HG03354 (cell line): ENCODE measurements at regions not wholly inside any gene's neighbourhood (a gene's known extent, or its start where the extent isn't known, plus 50 kb on each side); places are given as distances from the start of the nearest gene placed in this dataset.
A peak's percentile ranks its signal among the peaks of the same experiment; 100 is the strongest.

Experiments
- ATAC-seq: cut with Tn5 transposase; IDR thresholded peaks from one replicate; pipeline ENCODE4 v1.9.1; 2021; ENCODE audit warnings: mild to moderate bottlenecking; ENCODE audit not compliant: unreplicated experiment, poor library complexity, severe bottlenecking

DNA sequence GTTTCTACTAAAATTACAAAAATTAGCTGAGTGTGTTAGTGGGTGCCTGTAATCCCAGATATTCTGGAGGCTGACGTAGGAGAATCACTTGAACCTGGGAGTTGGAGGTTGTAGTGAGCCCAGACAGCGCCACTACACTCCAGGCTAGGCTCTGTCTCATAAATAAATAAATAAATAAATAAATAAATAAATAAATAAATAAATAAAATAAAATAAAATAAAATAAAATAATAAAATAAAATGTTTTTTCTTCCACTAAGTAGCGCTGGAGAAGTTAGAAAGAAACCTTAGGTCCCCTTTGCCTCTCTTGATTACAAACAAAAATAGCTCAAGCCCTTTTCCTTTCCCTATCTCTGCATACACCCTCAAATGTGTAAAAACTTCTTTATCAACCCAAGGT, 525.9 kb downstream of the IPMK start:
- ATAC-seq = no peak

DNA sequence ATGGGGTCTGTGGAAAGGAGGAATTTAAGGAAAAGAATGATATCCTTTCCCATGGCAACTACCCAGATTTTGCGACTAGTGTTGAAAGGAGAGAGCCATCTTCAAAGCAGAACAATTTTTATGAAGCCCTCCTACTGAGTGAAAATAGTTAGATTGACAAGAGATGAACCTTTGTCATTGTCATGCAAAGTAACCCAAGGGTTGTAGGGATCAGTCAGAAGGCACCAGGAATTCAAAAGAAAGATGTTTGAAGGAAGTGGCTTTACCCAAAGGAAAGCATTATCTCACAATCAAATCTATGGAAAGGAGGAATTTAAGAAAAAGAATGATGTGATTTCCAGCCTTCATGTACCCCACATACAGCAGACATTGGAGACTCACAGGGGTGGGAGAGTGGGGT, 544.4 kb downstream of the IPMK start:
- ATAC-seq = no peak

DNA sequence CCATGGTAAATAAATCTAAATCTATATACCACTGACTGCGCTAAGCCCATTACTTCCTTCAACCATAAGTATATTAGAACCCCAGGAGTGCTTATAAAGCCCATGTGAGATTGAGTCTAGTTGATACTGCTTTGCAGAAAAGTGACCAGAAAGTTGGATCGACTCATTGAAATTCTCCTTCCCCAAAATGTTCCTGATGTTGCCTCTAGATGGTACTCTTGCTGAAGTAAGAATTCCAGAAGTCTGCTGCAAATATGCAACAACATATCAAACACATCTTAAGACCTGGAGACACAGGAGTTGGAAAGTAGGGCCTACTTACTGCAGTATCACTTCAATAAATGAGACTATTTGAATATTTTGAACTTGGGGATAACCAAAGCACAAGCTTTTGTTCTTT, 550.8 kb downstream of the IPMK start:
- ATAC-seq = no peak

DNA sequence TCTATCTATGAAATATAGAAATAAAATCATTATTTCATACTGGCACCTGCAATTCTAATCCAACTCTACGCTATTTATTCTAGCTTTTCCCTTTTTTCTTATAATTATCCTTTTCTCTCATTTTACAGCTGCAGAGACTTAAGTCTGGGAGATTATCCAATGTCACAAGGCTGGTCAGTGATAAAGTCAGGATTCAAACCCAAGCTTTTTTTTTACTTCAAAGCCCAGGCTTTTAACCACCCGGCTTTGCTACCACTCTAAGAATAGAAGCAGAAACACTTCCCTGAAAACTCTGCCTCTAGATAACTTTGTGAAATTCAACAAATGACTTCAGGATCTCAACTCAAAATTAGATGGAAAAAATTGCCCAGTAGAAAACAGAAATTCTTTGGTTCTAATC, 552.5 kb downstream of the IPMK start:
- ATAC-seq = no peak

DNA sequence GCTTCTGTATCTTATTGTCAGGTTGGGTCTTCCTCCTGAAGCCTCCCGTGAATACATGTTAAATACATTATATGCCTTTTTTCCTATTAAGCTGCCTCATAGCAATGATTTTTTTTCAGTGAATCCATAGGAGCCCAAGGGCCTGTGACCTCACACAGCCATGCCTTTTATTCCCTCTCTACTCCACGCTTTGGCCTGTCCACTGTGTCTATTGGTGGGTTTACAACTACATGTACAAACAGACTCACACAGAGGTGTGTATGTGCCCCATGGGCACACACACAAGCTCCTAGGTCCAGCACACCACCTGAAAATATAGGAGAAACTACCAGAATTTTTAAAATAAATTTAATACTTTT, 560.4 kb downstream of the IPMK start:
- no peak for ATAC-seq

DNA sequence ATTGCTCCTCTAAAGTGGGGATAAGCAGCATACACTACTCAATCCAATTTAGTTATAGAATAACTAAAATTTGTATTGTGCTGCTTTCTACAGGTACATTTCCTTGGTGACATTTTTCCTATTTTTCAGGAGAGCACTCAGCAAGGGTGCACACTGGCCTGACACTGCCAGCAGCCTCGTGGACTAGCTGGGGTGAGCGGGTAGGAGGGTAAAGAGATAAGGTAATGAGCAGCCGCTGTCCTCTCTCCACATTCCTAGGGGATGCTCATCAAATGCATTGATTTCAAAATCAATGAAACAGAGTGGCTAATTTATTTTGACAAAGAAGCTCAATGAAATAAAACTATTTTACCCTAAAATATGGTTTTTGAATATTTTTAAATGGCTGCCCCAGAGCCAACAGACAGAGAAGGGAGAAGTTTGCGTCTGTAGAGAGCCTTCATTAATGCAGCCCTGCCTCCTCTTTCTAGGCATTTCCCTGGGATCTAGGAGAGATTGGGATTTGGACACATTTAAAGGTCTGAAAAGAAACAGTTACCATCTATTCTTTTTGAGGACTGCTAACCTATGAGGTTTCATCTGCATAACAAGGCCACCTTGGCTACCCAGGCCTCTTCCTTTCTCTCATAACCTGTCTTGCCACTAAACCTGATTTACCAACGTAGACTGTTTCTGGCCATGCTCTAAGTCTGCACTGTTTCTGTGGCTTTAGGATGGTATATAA, 561.0 kb downstream of the IPMK start:
- ATAC-seq = no peak

DNA sequence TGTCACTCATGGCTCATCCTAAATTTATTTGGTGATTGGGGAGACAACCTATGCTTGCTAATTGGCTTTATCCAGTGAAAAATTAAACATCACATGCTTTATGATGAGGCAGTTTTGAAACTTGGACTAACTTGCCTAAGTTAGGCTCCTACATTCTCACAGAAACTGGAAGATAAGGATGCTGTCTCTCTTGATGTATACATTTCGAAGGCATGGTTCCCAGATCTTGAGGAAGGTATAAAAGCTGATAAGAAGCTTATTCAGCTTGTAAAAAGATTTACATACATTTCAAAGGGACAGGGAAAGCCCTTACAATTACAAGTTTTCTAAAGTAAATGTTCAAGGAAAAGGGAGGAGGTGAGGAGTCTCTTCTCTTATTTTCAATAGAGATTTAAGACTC, 561.7 kb downstream of the IPMK start:
- ATAC-seq = no peak

DNA sequence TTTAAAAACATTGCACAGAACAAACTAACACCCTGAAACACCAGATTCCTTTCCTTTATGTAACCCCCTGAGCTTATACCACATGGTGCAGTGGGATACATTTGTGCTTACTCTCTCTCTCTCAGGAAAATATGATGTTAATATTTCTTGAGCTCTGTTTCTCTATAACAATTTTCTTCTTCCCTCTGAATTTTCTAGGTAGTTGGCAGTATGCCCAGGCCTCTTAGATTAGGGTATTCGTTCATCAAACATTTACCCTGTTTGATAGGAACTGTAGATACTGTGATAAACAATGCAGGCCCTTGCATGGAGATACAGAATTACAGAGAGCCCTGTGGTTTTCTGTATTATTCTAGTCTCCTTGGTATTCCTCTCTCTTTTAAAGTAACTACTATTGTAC, 567.8 kb downstream of the IPMK start:
- ATAC-seq = no peak

DNA sequence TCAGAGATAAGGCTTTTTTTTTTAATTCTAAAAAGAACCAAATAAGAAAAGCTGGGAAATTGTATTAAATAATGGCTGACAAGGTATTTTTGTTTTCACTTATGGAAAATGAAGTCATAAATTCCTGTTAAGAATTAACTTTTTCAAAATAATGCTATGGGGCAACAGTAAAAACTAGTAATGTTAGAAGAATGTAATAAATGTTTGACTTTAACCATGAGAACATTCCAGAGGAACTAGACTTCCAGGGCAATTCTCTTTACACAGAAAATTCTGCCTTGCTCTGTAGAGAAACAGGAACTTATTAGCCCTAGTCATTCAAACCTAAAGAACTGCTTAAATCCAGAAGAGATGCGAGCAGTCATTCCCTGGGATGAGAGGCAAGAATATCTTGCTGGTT, 571.1 kb downstream of the IPMK start:
- ATAC-seq = no peak

DNA sequence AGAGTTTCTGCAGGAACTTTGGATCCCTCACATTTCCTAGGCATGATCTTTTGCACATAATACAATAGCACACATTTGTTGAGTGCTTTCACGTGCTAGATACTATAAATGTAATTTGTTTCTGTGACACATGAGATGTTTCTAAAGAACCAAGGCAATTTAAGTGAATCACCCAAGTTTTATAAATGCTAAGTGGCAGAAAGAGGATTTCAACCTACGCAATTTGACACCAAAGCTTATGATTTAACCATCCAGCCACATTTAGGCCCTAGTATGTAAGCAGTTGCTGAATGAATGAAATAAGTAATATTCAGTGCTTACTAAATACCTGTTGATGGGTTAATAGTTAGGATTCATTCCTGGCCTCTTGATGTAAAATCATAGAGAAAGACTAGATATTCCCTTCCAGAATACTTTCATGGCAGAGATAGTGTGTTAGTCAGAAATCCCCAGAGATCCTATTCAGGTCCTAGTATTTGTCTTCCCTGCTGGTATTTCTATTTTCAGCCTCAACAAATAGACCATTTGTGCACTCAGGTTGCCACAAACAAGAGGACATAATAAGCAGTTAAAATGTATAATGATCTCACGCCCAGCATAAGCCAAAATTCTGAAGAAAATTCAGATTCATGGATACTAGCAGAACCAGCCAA, 572.6 kb downstream of the IPMK start:
- no peak for ATAC-seq

DNA sequence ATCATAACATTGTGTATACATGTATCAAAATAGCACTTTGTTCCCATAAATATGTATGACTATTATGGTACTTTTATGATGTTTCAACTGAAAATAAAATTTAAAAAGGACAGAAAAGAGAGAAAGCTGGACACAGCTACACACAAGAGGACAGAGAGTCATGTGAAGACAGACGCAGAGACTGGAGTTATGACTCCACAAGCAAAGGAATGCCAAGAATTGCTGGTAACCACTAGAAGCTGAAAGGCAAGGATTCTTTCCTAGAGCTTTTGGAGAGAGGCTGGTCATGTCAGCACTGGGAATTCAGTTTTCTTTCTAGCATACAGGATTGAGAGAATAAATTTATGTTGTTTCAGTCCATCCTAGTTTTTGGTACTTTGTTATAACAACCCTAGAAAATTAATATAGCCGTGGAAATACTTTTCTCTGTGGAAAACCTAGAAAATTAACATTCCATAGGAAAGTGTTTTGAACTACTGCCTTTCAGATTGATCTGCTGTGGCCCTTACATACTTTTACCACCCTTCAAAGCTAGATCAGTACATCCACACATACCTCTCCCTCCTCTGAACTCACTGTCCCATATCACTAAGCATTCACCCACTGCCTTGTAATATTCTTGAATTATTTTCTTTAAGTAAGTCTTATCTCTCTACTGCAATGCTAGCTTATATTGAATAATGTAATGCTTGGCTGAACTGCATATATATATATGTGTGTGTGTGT, 575.3 kb downstream of the IPMK start:
- no peak for ATAC-seq

DNA sequence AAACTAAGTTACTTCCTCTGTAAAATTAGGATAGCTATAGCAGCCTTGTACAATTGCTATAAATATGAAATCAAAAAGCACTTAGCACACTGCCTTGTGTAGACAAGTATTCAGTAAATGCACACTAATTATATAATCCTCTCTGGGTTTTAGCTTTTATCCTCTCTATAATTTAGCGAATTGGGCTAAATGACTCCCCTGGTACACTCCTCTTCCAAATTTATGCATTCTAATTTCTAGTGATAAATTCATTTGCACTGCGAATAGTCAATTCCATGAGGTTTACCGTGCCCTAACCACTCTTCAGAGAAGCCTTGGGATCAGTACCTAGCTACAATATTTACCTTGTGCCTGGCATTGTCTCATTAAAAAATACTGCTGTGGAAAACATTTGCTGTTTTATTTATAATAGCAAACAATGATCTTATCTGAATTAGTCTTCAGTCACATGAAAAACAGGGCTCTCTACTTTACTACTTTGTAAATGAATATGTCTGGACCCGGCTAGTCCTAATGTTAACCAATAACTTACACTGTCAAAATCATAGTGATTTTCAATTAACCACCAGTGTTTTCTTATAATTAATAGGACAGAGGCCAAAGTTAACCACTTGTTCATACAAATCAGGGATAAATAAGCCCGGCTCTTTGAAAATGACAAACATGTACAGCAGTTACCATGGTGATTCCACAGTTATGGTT, 577.9 kb downstream of the IPMK start:
- no peak for ATAC-seq

DNA sequence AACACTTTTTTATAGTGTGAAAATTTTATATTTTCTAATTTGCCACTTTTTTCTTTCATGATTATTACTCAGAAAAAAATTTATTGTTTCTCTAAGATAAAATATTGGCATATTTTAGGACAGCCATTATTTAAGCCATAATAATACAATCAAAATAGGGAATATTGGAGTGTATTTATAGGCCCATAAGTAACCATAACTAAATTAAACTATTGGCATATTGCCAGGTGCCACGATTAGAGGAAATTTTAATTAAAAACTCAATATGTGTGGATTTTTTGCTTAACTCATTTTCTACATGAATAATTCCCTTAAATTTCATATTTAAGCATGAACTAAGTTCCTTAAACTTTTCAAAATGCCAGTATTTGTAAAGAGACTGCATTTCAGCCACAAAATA, 587.8 kb downstream of the IPMK start:
- ATAC-seq = no peak

DNA sequence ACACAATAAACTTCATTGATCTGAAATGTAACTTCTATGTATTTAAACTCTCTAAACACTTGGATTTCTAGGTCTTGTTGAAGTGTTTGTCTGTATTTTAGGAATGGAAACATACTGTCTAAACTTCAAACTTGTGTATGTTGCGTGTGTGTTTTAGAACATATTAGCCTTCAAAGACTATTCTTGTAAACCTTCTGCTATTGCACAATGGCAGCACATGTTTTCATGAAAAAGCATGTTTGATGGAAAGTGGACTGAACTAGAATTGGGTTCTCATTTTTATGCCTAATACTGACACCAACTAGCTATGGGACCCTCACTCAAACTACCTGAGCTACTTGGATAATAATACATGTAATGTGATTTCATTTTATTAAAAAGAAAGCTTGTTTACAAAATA, 592.6 kb downstream of the IPMK start:
- ATAC-seq = no peak

DNA sequence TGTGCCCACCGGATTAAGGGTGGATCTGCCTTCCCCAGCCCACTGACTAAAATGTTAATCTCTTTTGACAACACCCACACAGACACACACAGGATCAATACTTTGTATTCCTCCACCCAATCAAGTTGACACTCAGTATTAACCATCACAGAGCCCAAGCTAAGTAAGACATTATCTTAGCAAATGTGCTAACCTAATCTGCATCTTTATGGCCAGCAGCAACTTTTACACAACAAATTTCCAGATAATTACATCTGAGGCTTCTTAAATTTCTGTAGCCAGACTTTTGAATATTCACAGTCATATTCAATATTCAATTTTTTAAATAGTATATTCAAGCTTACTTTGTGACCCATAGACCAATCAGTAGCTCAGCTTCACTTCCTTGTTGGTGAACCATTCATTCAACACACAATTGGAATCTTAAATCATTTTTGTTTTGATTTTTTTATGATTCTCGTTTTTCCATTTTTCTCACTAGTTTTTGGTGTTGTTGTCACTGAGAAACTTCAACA, 594.2 kb downstream of the IPMK start:
- ATAC-seq = no peak

DNA sequence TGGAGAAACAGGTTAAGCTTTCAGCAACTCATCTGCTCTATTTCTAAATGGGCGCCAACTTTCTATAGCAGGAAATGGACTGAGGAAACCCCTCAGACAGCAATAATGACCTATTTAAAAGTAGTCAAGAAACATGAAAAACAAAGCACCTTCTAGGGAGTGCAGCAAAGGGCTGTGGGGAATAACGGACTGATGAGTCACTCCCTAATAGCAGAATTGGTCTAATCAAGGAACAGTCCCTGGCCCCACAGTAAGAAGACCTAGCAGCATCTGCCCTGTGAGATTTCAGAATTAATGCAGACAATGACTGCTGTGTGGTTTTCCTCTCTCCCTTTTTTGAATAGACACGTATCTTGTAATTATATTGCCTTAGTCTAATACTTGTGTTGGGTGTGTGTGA, 602.9 kb downstream of the IPMK start:
- no peak for ATAC-seq

DNA sequence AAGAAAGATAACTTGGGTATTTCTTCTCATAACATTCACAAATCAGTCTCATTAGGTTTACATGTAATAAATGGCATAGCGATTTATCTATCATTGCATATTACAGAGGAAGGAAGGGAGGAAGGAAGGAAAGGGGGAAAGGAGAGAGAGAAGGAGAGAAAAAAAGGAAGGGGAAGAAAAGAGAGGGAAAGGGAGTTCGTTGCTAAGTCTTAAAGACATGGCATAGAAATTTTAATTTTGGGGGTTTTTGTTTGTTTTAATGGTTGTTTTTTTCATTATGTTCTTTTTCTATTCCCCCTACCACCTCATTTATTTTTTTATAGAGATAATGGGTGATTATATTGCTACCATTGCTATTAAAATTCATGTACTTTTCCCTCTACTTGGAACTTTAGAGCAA, 604.3 kb downstream of the IPMK start:
- ATAC-seq = no peak

DNA sequence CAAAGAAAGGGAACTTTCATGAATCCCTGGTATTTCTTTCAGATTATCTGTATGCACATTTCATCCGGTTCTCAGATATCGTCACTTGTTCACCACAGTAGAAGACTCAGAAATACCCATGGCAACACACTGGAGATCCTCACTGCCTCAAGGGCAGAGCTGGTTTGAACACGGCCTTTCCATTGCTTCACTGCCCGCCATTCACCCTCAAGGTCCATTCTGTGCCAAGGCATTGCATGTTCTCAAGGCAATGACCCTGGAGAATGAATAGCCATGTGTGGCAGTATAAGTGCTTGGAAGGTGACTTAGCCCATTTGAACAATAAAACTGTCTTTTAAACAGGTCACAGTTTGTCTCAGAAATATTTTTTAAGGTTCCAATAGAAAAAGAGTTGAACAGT, 606.5 kb downstream of the IPMK start:
- no peak for ATAC-seq

DNA sequence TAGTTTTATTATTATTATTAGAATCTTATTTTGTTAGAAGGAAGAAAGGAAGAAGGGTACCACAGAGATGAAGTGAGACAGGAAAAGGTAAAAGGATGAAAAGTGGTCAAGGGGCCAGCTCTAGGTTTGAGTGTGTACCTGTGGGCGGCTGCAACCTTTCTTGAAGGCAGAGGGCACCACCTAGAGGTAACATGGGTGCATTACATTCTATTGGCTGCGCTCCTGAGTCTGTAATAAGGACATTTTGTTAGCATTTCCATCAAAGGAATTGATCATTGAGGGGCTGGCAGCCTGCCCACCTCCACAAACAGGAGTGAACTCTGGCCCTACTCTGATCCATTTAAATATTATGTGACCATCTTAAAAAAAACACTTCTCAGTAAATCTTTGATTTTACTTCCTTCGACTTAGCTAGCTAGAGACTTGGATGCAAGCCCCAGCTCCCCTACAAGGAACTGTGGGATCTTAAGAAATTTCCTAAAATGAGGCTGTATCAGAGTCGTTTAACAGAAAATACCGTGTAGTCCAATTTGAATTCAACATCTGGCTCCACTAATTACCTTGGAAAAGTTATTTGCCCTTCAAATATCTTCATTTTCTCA, 610.4 kb downstream of the IPMK start:
- ATAC-seq = peak; percentile 98

DNA sequence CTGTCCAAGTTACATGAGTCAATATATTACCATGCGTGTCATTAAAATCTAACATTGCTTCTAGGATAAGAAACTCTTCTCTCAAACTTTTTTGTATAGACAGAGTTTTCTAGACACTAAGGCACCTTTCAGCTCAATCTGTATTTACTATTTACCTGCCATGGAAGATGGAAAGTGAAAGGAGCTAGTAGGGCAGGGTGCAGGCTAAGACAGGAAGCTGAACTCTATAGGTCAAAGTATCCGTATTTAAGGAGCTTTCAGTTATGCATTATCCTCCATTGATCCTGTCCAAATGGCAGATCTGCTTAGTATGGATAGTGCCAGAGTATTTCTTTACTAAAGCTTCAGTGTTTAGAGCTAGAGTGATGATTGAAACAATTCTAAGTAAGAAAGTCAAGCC, 612.8 kb downstream of the IPMK start:
- no peak for ATAC-seq
